SK-N-SH treated with all-trans-retinoic acid at 6 μM for 48 hours (cell line): ENCODE measurements at regions not wholly inside any gene's neighbourhood (a gene's known extent, or its start where the extent isn't known, plus 50 kb on each side); places are given as distances from the start of the nearest gene placed in this dataset.

Source experiments
- ATAC-seq: fragments of 200-7000 bp; cut with Tn5 transposase; 3 replicates; pipeline ENCODE4 v1.9.1; 2020; ENCODE audit warnings: mild to moderate bottlenecking, moderate library complexity
- ARNTL ChIP-seq: fragments of 450-650 bp; formaldehyde crosslinking; IDR thresholded peaks from 2 replicates; pipeline ENCODE4 v1.5.0; 2020; ENCODE audit warnings: low read depth, mild to moderate bottlenecking, moderate library complexity, borderline replicate concordance
- BACH2 ChIP-seq: fragments of 250-450 bp; sonication (Bioruptor Pico); IDR thresholded peaks from 2 replicates; pipeline ENCODE4 v1.9.0; 2021; ENCODE audit warnings: mild to moderate bottlenecking, borderline replicate concordance
- CSDC2 ChIP-seq: fragments of 250-450 bp; sonication (Bioruptor Pico); IDR thresholded peaks from 2 replicates; pipeline ENCODE4 v1.5.0; 2020; ENCODE audit warnings: mild to moderate bottlenecking, moderate library complexity
- ESRRG ChIP-seq: fragments of 250-450 bp; sonication (Bioruptor Pico); IDR thresholded peaks from 2 replicates; pipeline ENCODE4 v1.6.1; 2021; ENCODE audit warnings: mild to moderate bottlenecking
- GLIS3 ChIP-seq: fragments of 250-450 bp; sonication (Bioruptor Pico); IDR thresholded peaks from 2 replicates; pipeline ENCODE4 v1.5.0; 2020; ENCODE audit warnings: mild to moderate bottlenecking, moderate library complexity
- ISL1 ChIP-seq: fragments of 250-450 bp; sonication (Bioruptor Pico); IDR thresholded peaks from 2 replicates; pipeline ENCODE4 v2.1.2; 2022; ENCODE audit warnings: mild to moderate bottlenecking, moderate library complexity
- OSR1 ChIP-seq: fragments of 250-450 bp; sonication (Bioruptor Pico); IDR thresholded peaks from 2 replicates; pipeline ENCODE4 v1.8.0; 2022; ENCODE audit warnings: moderate library complexity, mild to moderate bottlenecking, inconsistent platforms
- PPARA ChIP-seq: fragments of 250-450 bp; sonication (Bioruptor Pico); IDR thresholded peaks from 2 replicates; pipeline ENCODE4 v1.5.0; 2020; ENCODE audit warnings: mild to moderate bottlenecking, borderline replicate concordance
- RARB ChIP-seq: fragments of 250-450 bp; sonication (Bioruptor Pico); IDR thresholded peaks from 2 replicates; pipeline ENCODE4 v1.8.0; 2021; ENCODE audit warnings: mild to moderate bottlenecking, moderate library complexity
- SNAI2 ChIP-seq: fragments of 250-450 bp; sonication (Bioruptor Pico); IDR thresholded peaks from 2 replicates; pipeline ENCODE4 v1.5.0; 2020; ENCODE audit warnings: mild to moderate bottlenecking, moderate library complexity
- TOX ChIP-seq: fragments of 250-450 bp; sonication (Bioruptor Pico); IDR thresholded peaks from 2 replicates; pipeline ENCODE4 v1.8.0; 2021; ENCODE audit warnings: mild to moderate bottlenecking, moderate library complexity, borderline replicate concordance
- ZC3H10 ChIP-seq: fragments of 250-450 bp; sonication (Bioruptor Pico); IDR thresholded peaks from 2 replicates; pipeline ENCODE4 v1.5.1; 2021; ENCODE audit warnings: mild to moderate bottlenecking, moderate library complexity
- ZFP3 ChIP-seq: fragments of 250-450 bp; sonication (Bioruptor Pico); IDR thresholded peaks from 2 replicates; pipeline ENCODE4 v1.5.0; 2020; ENCODE audit warnings: mild to moderate bottlenecking, moderate library complexity
- ZFP30 ChIP-seq: fragments of 450-650 bp; formaldehyde crosslinking; IDR thresholded peaks from 2 replicates; pipeline ENCODE4 v1.5.0; 2022; ENCODE audit warnings: mild to moderate bottlenecking, moderate library complexity
- ZNF565 ChIP-seq: fragments of 450-650 bp; formaldehyde crosslinking; conservative IDR thresholded peaks from 2 replicates; pipeline ENCODE4 v1.5.0; 2020; ENCODE audit warnings: low read depth, mild to moderate bottlenecking, moderate library complexity
- ZNF70 ChIP-seq: fragments of 450-650 bp; formaldehyde crosslinking; IDR thresholded peaks from 2 replicates; pipeline ENCODE4 v1.5.0; 2020; ENCODE audit warnings: mild to moderate bottlenecking, moderate library complexity
- ZNF8 ChIP-seq: fragments of 450-650 bp; formaldehyde crosslinking; IDR thresholded peaks from 2 replicates; pipeline ENCODE4 v1.5.0; 2020; ENCODE audit warnings: mild to moderate bottlenecking, moderate library complexity
- TF ChIP-seq, protein P1 (sequence below): fragments of 250-450 bp; sonication (Bioruptor Pico); IDR thresholded peaks from 2 replicates; pipeline ENCODE4 v1.5.1; 2020; ENCODE audit warnings: low read depth, mild to moderate bottlenecking, moderate library complexity
- TF ChIP-seq, protein P2 (sequence below): fragments of 250-450 bp; sonication (Bioruptor Pico); IDR thresholded peaks from 2 replicates; pipeline ENCODE4 v1.5.0; 2020; ENCODE audit warnings: mild to moderate bottlenecking, moderate library complexity
- TF ChIP-seq, protein P3 (sequence below): fragments of 250-450 bp; sonication (Bioruptor Pico); IDR thresholded peaks from 2 replicates; pipeline ENCODE4 v1.8.0; 2021; ENCODE audit warnings: low read depth, mild to moderate bottlenecking, moderate library complexity, borderline replicate concordance
- TF ChIP-seq, protein P4 (sequence below): fragments of 250-450 bp; sonication (Bioruptor Pico); IDR thresholded peaks from 2 replicates; pipeline ENCODE4 v1.8.0; 2020; ENCODE audit warnings: mild to moderate bottlenecking, moderate library complexity, borderline replicate concordance
- TF ChIP-seq, protein P5 (sequence below): fragments of 250-450 bp; sonication (Bioruptor Pico); IDR thresholded peaks from 2 replicates; pipeline ENCODE4 v1.5.1; 2021; ENCODE audit warnings: mild to moderate bottlenecking, moderate library complexity

DNA sequence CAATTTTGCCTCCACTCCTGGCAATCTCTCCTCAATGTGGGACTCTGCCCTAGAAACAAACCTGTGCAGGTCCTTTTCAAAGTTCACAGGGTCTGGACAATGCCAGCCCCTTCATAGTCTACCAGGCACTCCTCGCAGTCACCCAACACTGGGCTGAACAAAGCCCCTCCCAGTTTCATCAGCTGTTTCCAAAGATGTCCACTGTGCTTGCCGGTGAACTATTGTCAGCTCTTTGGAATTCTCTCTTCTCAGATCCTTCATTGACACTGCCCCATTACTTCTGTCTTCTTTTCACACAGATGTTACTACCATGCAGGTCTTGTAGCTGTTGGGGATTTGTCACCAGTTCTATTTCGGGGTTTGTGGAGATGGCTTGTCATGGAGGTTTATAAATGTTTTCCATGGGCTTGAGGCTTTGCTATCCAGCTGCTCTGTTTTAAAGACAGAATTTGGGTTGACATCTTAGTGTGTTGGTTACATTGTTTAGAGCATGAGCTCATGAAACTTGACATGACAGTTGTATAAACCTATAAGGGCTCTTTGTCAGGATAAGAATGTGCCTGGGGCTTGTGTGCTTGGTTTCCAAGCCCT is 77.3 kb upstream of the DHRS4 start:
- no peak for ATAC-seq
- no peak for TF ChIP-seq ZFP3 (CRISPR knock-in tag)
- no peak for TF ChIP-seq ZNF8 (CRISPR knock-in tag)
- TF ChIP-seq GLIS3 (CRISPR knock-in tag) = no peak
- no peak for TF ChIP-seq PPARA (CRISPR knock-in tag)
- TF ChIP-seq ISL1 (CRISPR knock-in tag) = no peak
- no peak for TF ChIP-seq CSDC2 (CRISPR knock-in tag)
- no peak for TF ChIP-seq ZNF565 (CRISPR knock-in tag)
- TF ChIP-seq, protein P1, sequence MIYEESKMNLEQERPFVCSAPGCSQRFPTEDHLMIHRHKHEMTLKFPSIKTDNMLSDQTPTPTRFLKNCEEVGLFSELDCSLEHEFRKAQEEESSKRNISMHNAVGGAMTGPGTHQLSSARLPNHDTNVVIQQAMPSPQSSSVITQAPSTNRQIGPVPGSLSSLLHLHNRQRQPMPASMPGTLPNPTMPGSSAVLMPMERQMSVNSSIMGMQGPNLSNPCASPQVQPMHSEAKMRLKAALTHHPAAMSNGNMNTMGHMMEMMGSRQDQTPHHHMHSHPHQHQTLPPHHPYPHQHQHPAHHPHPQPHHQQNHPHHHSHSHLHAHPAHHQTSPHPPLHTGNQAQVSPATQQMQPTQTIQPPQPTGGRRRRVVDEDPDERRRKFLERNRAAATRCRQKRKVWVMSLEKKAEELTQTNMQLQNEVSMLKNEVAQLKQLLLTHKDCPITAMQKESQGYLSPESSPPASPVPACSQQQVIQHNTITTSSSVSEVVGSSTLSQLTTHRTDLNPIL (CRISPR knock-in tag) = no peak
- TF ChIP-seq, protein P2, sequence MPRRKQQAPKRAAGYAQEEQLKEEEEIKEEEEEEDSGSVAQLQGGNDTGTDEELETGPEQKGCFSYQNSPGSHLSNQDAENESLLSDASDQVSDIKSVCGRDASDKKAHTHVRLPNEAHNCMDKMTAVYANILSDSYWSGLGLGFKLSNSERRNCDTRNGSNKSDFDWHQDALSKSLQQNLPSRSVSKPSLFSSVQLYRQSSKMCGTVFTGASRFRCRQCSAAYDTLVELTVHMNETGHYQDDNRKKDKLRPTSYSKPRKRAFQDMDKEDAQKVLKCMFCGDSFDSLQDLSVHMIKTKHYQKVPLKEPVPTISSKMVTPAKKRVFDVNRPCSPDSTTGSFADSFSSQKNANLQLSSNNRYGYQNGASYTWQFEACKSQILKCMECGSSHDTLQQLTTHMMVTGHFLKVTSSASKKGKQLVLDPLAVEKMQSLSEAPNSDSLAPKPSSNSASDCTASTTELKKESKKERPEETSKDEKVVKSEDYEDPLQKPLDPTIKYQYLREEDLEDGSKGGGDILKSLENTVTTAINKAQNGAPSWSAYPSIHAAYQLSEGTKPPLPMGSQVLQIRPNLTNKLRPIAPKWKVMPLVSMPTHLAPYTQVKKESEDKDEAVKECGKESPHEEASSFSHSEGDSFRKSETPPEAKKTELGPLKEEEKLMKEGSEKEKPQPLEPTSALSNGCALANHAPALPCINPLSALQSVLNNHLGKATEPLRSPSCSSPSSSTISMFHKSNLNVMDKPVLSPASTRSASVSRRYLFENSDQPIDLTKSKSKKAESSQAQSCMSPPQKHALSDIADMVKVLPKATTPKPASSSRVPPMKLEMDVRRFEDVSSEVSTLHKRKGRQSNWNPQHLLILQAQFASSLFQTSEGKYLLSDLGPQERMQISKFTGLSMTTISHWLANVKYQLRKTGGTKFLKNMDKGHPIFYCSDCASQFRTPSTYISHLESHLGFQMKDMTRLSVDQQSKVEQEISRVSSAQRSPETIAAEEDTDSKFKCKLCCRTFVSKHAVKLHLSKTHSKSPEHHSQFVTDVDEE (CRISPR knock-in tag) = no peak
- TF ChIP-seq, protein P3, sequence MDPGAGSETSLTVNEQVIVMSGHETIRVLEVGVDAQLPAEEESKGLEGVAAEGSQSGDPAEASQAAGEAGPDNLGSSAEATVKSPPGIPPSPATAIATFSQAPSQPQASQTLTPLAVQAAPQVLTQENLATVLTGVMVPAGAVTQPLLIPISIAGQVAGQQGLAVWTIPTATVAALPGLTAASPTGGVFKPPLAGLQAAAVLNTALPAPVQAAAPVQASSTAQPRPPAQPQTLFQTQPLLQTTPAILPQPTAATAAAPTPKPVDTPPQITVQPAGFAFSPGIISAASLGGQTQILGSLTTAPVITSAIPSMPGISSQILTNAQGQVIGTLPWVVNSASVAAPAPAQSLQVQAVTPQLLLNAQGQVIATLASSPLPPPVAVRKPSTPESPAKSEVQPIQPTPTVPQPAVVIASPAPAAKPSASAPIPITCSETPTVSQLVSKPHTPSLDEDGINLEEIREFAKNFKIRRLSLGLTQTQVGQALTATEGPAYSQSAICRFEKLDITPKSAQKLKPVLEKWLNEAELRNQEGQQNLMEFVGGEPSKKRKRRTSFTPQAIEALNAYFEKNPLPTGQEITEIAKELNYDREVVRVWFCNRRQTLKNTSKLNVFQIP (CRISPR knock-in tag) = no peak
- TF ChIP-seq, protein P4, sequence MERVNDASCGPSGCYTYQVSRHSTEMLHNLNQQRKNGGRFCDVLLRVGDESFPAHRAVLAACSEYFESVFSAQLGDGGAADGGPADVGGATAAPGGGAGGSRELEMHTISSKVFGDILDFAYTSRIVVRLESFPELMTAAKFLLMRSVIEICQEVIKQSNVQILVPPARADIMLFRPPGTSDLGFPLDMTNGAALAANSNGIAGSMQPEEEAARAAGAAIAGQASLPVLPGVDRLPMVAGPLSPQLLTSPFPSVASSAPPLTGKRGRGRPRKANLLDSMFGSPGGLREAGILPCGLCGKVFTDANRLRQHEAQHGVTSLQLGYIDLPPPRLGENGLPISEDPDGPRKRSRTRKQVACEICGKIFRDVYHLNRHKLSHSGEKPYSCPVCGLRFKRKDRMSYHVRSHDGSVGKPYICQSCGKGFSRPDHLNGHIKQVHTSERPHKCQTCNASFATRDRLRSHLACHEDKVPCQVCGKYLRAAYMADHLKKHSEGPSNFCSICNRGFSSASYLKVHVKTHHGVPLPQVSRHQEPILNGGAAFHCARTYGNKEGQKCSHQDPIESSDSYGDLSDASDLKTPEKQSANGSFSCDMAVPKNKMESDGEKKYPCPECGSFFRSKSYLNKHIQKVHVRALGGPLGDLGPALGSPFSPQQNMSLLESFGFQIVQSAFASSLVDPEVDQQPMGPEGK = no peak
- TF ChIP-seq ZC3H10 = no peak
- TF ChIP-seq, protein P5, sequence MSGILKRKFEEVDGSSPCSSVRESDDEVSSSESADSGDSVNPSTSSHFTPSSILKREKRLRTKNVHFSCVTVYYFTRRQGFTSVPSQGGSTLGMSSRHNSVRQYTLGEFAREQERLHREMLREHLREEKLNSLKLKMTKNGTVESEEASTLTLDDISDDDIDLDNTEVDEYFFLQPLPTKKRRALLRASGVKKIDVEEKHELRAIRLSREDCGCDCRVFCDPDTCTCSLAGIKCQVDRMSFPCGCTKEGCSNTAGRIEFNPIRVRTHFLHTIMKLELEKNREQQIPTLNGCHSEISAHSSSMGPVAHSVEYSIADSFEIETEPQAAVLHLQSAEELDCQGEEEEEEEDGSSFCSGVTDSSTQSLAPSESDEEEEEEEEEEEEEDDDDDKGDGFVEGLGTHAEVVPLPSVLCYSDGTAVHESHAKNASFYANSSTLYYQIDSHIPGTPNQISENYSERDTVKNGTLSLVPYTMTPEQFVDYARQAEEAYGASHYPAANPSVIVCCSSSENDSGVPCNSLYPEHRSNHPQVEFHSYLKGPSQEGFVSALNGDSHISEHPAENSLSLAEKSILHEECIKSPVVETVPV (CRISPR knock-in tag) = no peak
- no peak for TF ChIP-seq ARNTL (CRISPR knock-in tag)
- TF ChIP-seq, all 23 proteins: peak for 0

DNA sequence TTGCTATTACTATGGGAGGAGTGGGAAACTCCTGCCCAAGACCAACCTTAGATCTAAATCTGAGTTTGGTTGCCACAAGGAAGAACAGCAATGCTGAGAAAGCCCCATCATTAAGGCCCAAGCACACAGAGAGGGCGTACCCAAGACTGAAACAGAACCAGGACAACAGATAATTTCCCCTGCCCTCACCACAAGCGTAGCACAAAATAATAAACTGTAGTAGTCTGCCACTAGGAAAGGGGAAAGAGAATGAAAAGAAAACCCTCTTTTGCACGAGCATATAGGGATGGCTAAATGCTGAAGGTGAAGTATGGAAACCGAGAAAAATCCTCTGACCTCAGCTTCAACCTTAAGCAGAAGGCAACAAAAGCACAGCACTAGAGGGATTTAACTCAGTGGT is 76.5 kb upstream of the DHRS4 start:
- no peak for ATAC-seq
- TF ChIP-seq PPARA (CRISPR knock-in tag) (no peak), SNAI2 (no peak), BACH2 (CRISPR knock-in tag) (no peak), OSR1 (CRISPR knock-in tag) (no peak), ZNF8 (CRISPR knock-in tag) (no peak), ZNF70 (CRISPR knock-in tag) (no peak), RARB (CRISPR knock-in tag) (no peak), CSDC2 (CRISPR knock-in tag) (no peak), ZNF565 (CRISPR knock-in tag) (no peak), ARNTL (CRISPR knock-in tag) (no peak), ESRRG (CRISPR knock-in tag) (no peak), TOX (CRISPR knock-in tag) (no peak), ZFP30 (CRISPR knock-in tag) (no peak)
- TF ChIP-seq, protein P5 (CRISPR knock-in tag) = no peak
- TF ChIP-seq, protein P3 (CRISPR knock-in tag) = no peak
- TF ChIP-seq, protein P1 (CRISPR knock-in tag) = no peak
- TF ChIP-seq, protein P2 (CRISPR knock-in tag) = no peak
